Heart left ventricle (tissue), 13 donors: ENCODE measurements at regions not wholly inside any gene's neighbourhood (a gene's known extent, or its start where the extent isn't known, plus 50 kb on each side); places are given as distances from the start of the nearest gene placed in this dataset.

Experiments
- POLR2A ChIP-seq, 2 donors: fragments of 450-650 bp; IDR thresholded peaks; one replicate each; pipeline ENCODE4 v1.6.1; 2017; ENCODE audit warnings: antibody characterized with exemption in 2 of 2, mild to moderate bottlenecking in 2 of 2, moderate library complexity in 2 of 2
- TF ChIP-seq, protein P1 (sequence below), 12 donors: fragments of 200-600 bp; sonication (generic) in 4 of 12; IDR thresholded peaks; one replicate each; pipeline versions ENCODE4 v1.5.0 to v1.8.0; 2018 to 2022; ENCODE audit warnings: antibody characterized with exemption in 12 of 12, mild to moderate bottlenecking in 5 of 12
- donor health status: ischemic (EF 13 %, LVEDD 7.1; RV severe dilation, severe dysfunction).
- donor health status: DM: no; HTN: yes; CAD: no.
- donor health status: DM: no; HTN: no; CAD: no.
- donor health status: ischemic (EF 25% LVEDD 6.9; RV normal size, moderate dysfunction).
- donor health status: ischemic (EF 25% LVEDD 5.7; RV mildly dilated, moderate dysfunction).
- donor health status: ischemic (EF 35%, LVEDD 5.7; RV mildly dilated, moderate dysfunction).
- donor health status: nonischemic (EF 11% LVEDD 7.7; RV severe dilation, severe dysfunction).
- donor health status: DM: yes; HTN: yes; CAD: no.
- donor health status: PGD.
- donor health status: ischemic (EF 29% LVEDD 5.4; RV normal size, mild dysfunction).
- donor health status: nonischemic (EF 23%, LVEDD 6.1; RV moderate dilation, normal function).

DNA sequence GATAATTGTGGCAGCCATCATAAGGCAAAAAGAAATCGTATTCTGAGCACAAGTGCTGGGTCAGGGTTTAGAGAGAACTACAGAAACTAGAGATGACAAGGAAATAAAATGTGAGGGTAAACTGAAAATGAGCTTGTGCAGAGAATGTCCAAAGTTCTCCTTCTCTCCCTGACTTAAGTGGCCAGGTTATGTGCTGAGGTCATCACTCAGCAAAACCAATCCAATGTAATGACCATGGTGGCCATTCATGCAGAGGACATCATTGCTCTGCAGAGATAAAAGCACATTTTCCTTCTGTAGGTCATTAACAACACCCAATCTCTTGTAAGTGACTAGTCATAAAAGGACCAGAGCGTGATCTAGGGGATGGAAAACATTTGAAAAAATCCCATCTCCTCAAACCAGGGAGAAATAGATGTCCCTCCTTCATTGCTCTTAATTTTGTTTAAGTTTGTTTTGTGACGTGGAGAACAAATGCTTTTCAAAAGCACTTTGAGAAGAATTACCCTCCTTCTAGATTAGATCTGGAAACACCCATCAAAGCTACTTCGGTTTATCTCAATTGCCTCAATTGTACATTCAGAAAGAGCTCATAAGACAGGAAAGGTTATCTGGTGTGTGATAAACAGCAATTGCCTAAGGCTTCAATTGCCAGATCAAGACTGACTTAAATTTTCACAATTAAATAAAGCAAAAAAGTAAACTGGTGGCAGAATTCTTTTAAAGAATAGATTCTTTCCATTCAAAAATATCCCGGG is 173.4 kb downstream of the SERPINI1 start:
- TF ChIP-seq, protein P1, sequence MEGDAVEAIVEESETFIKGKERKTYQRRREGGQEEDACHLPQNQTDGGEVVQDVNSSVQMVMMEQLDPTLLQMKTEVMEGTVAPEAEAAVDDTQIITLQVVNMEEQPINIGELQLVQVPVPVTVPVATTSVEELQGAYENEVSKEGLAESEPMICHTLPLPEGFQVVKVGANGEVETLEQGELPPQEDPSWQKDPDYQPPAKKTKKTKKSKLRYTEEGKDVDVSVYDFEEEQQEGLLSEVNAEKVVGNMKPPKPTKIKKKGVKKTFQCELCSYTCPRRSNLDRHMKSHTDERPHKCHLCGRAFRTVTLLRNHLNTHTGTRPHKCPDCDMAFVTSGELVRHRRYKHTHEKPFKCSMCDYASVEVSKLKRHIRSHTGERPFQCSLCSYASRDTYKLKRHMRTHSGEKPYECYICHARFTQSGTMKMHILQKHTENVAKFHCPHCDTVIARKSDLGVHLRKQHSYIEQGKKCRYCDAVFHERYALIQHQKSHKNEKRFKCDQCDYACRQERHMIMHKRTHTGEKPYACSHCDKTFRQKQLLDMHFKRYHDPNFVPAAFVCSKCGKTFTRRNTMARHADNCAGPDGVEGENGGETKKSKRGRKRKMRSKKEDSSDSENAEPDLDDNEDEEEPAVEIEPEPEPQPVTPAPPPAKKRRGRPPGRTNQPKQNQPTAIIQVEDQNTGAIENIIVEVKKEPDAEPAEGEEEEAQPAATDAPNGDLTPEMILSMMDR (IDR thresholded peaks at IDR 0.05) = no peak
- no peak for TF ChIP-seq POLR2A (IDR thresholded peaks at IDR 0.05)
